ENCODE measurements at regions not wholly inside any gene's neighbourhood (a gene's known extent, or its start where the extent isn't known, plus 50 kb on each side); places are given as distances from the start of the nearest gene placed in this dataset.

- DNase-seq (ENCODE audit: extremely low read depth, low read depth): no peak
- no peak for TF ChIP-seq CTCF (IDR thresholded peaks at IDR 0.05; ENCODE audit: low read depth, low read length)
Observed at GRCh38 chr5:171627936-171628632, 157.5 kb upstream of the SMIM23 start.

GRCh38 chr5:171628633-171628974 is 157.0 kb upstream of the SMIM23 start:
- no peak for TF ChIP-seq CTCF (IDR thresholded peaks at IDR 0.05; ENCODE audit: low read depth, low read length)

GRCh38 chr5:171629221-171629620 is 156.4 kb upstream of the SMIM23 start:
- TF ChIP-seq CTCF (IDR thresholded peaks at IDR 0.05; ENCODE audit: low read depth, low read length): no peak
- DNase-seq (ENCODE audit: extremely low read depth, low read depth): no peak

More at GRCh38 chr5:171628633-171628974, 157.0 kb upstream of the SMIM23 start:
- no peak for DNase-seq (ENCODE audit: extremely low read depth, low read depth)

- DNase-seq (ENCODE audit: extremely low read depth, low read depth): no peak
- TF ChIP-seq CTCF (IDR thresholded peaks at IDR 0.05; ENCODE audit: low read depth, low read length): peak; percentile 62
Observed at GRCh38 chr5:171629628-171630349, 155.8 kb upstream of the SMIM23 start.

- TF ChIP-seq CTCF (IDR thresholded peaks at IDR 0.05; ENCODE audit: low read depth, low read length): no peak
- no peak for DNase-seq (ENCODE audit: extremely low read depth, low read depth)
Observed at GRCh38 chr5:171630350-171631065, 155.1 kb upstream of the SMIM23 start.

- no peak for DNase-seq (ENCODE audit: extremely low read depth, low read depth)
- TF ChIP-seq CTCF (IDR thresholded peaks at IDR 0.05; ENCODE audit: low read depth, low read length): no peak
Observed at GRCh38 chr5:171632616-171633015, 153.0 kb upstream of the SMIM23 start.
